ENCODE measurements at regions not wholly inside any gene's neighbourhood (a gene's known extent, or its start where the extent isn't known, plus 50 kb on each side); places are given as distances from the start of the nearest gene placed in this dataset.

DNA sequence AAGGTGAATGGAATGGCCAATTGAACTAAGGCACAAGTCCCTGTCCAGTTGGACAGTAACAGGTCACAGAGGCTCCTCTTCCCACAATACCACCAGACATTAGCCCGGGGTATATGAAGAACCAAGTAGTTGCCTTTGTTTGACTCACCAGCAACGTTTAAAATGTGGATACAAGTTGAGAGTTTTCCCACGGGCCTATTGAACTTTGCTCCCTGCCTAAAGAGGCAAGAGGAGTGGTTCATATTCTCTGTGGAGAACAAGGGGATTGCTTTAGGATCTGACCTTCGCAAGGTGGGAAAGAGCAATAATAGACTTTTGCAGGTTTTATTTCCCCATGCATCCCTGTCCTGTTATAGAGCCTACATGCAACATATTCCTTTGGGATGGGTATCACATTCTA is 177.2 kb downstream of the POU4F1 start:
- no peak for DNase-seq (ENCODE audit: low spot score)

DNA sequence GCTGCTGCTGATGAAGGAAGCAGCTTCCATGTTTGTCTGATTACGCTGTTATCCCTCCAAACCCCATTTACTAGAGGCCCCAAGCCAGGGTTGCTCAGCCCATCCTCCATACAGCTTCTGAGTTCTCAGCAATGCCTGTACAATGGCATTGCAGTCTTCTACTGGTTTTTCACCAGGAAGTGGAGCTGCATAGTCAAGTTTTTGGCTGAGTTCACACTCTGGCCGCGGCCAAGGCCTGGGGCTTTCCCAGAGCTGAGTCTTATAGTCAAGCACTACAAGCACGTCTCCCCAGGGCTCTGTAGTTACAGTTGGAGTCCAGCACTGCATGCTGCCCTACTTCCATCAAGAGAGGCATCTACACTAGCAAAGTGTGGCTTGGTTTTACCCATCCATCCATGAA is 182.5 kb downstream of the POU4F1 start:
- DNase-seq (ENCODE audit: low spot score) = no peak

GRCh38 chr13:78413887-78414553 is 189.3 kb downstream of the POU4F1 start:
- DNase-seq (ENCODE audit: low spot score) = no peak

DNA sequence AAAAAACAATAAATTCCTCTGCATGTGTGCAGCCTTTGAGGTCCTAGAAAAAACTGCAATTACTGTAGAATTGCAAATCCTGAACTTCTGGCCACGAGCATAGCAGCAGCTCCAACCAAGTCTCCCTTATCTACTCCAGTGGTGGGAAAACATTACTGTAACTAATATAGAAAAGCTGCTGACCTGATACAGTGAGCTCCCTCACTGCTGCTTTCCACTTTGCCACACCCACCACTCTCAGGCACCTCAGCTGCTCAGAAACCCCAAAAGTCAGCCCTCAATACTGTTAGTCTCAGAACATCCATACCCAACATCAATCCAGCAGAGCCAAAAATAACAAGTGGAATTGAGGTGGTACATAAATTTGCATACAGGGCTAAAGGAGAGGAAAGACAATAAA is 192.5 kb downstream of the POU4F1 start:
- no peak for DNase-seq (ENCODE audit: low spot score)

DNA sequence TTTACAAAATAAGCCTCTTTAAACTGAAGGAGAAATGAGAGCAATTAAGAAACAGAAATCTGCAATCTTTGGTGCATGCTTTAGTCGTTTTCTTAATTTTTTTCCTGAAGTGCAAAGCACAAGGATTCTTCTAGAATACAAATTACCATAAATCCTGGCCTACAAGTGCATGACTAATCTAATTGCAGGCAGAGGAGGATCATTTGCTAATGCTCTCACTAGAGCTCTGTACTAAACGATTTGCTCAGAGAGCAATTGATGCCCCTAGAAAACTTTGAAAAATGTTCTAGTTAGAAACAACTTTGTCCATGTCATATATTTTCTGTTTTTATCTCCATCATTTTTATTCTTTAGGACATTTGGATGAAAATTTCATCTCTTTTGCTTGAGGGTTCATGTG is 193.2 kb downstream of the POU4F1 start:
- DNase-seq (ENCODE audit: low spot score) = no peak

DNA sequence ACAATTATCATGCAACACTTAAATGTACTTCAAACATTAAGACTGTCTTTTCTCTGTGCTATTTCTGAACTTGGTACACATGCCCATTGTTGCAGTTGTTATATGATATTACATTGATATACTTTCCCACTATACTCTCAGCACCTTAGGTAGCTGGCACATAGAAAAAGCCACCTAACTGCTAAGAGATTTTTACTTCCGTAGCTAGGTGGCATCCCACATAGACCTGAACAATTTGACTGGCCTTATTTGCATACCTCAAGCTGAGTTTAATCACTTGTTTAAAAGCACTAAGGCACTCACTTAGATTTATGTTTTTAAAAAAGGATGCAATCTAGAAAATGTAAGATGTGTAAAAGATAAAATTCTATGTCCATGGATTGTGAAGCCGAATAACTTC is 194.2 kb downstream of the POU4F1 start:
- DNase-seq (ENCODE audit: low spot score) = no peak

DNA sequence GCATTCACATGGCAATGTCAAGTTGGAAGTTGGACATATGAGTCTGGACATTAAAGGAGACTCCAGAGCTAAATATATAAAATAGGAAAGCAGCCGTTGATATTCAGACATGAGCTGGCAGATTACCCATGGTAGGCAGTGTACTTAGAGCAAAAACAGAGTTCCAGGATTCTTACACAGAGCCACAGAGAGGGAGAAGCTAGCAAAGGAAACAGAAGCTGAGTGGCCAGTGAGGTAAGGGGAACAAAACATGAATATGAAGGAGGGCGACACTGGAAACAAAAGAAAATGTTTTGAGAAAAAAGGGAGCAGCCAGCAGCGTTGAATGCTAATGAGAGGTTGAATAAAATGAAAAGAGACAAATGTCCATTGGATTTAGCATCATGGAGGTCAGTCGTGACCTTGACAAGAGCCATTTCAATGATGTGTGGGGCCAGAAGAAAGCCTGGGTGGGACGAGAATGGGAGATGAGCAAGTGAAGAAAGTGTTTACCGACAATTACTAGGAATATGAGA is 198.4 kb downstream of the POU4F1 start:
- no peak for DNase-seq (ENCODE audit: low spot score)

DNA sequence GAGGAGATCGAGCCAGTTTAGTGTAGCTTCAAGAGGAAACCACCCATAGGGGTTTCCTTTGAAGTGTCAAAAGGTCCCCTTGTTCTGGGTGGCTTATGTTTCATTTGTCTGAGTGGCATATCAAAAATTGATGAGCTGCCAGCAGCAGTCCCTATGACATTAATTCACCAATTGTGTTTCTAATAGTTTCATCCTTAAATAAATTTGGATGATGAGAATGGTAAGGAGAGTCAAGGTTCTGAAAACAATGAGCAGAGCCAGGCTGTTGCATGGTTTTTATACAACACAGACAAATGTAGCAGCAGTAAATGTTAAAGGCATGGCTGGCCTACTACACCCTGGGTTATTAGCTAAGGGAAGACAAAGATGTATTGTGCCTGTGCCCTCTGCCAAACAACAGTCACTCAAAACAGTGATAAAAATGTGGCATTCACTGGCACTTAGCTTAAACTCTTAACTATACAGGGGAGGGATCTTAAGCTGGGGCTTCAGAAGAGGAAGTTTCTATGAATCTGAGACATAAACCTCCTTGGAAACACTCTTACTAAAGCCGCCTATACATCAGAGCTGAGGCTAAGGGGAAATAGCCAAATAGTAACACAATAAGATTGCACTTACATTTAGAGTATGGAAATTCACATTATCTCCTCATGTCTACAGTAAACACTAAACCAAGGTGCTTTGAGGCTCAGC is 200.5 kb downstream of the POU4F1 start:
- DNase-seq (ENCODE audit: low spot score) = no peak

DNA sequence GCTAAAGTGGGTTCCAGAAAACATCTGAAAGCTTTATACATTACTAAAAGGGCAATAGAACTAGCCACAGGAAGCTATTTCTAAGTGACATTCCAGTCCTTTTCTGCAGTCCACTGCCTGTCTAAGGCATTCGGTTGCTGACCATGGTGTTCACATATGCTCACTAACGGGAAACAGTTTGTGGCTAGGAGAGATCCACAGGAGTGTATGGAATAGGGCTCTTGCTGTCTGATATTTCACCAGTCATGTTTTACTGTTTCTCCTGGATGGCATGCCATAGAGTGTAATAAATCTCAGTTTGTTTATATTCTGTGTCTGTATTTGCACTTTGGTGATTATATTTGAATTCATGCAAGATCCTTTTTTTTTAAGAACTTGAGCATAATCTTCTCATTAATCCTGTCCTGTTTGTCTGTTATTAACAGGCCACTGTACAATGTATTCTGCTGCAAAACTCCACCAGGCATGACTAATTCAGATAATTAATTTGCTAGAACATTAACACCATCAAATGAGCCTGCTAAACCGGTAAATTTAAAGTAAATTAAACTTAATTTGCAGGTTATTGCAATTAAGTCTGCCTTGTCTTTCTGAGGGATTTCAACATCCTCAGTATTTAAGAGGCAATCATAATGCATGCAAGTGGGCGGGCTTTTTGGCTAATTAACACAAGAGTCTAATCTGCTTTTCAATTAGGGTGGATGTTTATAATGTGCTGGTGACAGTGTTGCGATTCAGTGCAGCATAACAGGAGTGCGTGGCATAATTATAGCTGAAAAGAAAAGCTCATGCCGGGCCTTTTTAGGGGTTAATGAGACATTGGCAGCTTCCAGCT is 201.3 kb downstream of the POU4F1 start:
- no peak for DNase-seq (ENCODE audit: low spot score)

- no peak for DNase-seq (ENCODE audit: low spot score)
Measured at GRCh38 chr13:78398743-78399410, 204.5 kb downstream of the POU4F1 start.

GRCh38 chr13:78393286-78394142 is 209.8 kb downstream of the POU4F1 start:
- DNase-seq (ENCODE audit: low spot score) = no peak

DNA sequence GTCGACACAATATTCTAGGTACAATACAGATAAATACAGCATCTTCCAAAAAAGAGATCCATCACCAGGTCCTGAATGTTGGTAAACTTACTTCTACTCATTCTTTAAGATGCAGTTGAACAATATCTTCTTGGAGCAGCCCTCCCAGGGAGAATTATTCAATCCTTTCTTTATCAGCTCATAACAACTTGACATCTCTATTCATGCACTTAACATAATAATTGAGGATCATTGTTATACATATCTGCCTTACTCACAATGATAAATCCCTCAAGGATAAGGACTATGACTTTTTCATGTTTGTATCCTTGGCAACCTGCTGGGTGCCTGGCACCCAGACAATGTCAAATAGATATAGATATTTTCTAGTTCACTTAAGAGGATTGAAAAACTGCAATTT is 219.5 kb downstream of the POU4F1 start:
- no peak for DNase-seq (ENCODE audit: low spot score)

- no peak for DNase-seq (ENCODE audit: low spot score)
Measured at GRCh38 chr13:78383071-78383484, 220.3 kb downstream of the POU4F1 start.

GRCh38 chr13:78382491-78382890 is 220.9 kb downstream of the POU4F1 start:
- no peak for DNase-seq (ENCODE audit: low spot score)

GRCh38 chr13:78376822-78377221 is 226.5 kb downstream of the POU4F1 start:
- no peak for DNase-seq (ENCODE audit: low spot score)

DNA sequence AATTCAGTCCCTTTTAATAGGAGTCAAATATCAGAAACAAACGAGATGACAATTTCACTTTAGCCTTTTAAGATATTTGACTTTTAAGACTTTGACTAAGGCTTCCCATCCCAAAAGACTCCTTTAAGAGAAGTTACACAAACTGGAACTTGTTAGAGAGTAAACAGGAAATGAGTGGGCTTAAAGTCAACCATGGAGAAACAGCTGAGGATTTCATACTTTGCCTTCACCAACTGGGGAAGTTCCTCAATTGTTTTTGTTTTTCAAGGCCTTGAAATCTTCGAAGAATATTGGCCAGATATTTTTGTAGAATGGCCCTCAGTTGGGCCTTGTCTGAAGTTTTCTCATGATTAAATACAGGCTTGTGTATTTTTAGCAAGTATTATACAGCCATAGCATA is 227.3 kb downstream of the POU4F1 start:
- DNase-seq (ENCODE audit: low spot score) = no peak

DNA sequence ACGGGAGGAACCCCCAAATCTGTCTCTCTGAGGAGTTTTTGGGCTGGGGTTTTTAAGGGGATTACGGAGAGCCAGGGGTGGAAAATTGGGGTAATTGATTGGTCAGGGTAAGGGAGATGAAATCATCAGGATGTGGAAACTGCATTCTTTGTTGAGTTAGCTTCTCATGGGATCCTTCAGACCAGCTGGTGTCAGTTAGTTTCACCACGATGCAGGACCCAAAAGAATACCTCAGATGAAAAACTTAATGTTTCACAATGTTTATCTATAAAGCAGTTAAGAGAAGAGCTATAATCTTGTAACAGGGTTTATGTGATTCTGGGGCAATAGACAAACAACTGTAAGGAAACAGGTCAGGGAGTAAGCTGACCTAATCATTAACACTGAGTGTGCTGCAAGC is 230.8 kb downstream of the POU4F1 start:
- DNase-seq (ENCODE audit: low spot score) = no peak

- no peak for DNase-seq (ENCODE audit: low spot score)
Measured at GRCh38 chr13:78370231-78370630, 233.1 kb downstream of the POU4F1 start.

DNA sequence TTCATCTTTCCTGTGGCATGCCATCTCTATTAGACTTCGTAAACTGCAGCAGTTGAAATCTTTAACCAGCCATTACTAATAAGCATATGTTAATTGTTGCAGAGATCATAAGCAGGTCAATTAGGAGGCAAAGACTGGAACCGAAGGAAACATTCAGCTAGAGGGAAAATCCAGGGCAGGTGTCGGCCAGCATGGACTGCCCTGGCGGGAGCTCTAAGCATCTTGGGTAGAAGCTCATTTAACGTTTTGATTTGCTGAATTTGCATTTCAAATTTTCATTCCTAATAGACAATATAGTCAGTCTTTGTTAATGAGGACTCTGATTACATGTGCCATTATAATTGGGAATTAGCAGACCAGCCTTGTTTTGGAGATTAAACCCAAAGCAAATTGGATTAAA is 238.6 kb downstream of the POU4F1 start:
- no peak for DNase-seq (ENCODE audit: low spot score)

- DNase-seq (ENCODE audit: low spot score) = no peak
Measured at GRCh38 chr13:78341032-78341431, 262.3 kb downstream of the POU4F1 start.

DNA sequence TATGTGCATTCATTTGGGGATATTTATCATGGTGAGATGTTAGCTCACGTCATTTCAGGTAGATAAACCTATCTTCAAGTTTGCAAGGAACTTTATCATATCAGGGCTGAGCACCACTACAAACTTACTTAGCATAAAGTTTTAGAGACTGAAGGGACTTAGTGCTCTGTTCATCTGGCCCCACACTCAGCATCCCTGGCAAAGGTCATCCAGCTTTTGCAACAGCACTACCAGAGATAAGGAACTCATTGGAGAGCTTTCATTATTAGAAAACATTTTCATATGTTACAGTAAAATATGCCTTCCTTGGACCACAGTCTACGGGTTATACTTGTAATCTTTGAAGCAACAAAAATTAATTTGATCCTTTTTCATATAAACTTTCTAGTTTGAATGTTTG is 263.4 kb downstream of the POU4F1 start:
- DNase-seq (ENCODE audit: low spot score) = no peak

All from ecto neural progenitor cell (in vitro differentiated cells).